Mammary epithelial cell (primary cell): ENCODE measurements at regions not wholly inside any gene's neighbourhood (a gene's known extent, or its start where the extent isn't known, plus 50 kb on each side); places are given as distances from the start of the nearest gene placed in this dataset.

ENCODE experiments used
- EZH2 ChIP-seq: IDR thresholded peaks from 2 replicates; pipeline ENCODE4 v1.6.1; 2012; ENCODE audit warnings: low read length, inconsistent platforms, borderline replicate concordance
- TF ChIP-seq, protein P1 (sequence below), 2 donors: IDR thresholded peaks in 1 of 2; conservative IDR thresholded peaks in 1 of 2; 2 replicates each; pipeline ENCODE4 v1.5.1; 2011 to 2012; ENCODE audit warnings: inconsistent platforms in 2 of 2, low read length in 2 of 2, mild to moderate bottlenecking in 2 of 2, control low read depth in 1 of 2, low read depth in 1 of 2; ENCODE audit not compliant: insufficient read depth in 1 of 2; ENCODE audit errors: extremely low read depth in 1 of 2

GRCh38 chr2:60098996-60099395 lies 454.5 kb downstream of the BCL11A start:
- TF ChIP-seq, protein P1, sequence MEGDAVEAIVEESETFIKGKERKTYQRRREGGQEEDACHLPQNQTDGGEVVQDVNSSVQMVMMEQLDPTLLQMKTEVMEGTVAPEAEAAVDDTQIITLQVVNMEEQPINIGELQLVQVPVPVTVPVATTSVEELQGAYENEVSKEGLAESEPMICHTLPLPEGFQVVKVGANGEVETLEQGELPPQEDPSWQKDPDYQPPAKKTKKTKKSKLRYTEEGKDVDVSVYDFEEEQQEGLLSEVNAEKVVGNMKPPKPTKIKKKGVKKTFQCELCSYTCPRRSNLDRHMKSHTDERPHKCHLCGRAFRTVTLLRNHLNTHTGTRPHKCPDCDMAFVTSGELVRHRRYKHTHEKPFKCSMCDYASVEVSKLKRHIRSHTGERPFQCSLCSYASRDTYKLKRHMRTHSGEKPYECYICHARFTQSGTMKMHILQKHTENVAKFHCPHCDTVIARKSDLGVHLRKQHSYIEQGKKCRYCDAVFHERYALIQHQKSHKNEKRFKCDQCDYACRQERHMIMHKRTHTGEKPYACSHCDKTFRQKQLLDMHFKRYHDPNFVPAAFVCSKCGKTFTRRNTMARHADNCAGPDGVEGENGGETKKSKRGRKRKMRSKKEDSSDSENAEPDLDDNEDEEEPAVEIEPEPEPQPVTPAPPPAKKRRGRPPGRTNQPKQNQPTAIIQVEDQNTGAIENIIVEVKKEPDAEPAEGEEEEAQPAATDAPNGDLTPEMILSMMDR (conservative IDR thresholded peaks at IDR 0.05 in 1 of 2, IDR thresholded peaks at IDR 0.05 in 1 of 2; ENCODE audit: extremely low read depth in 1 of 2, insufficient read depth in 1 of 2, low read depth in 1 of 2, low read length in 2 of 2), result no peak
- TF ChIP-seq EZH2, result no peak
